Hepatocyte (in vitro differentiated cells): ENCODE measurements at regions not wholly inside any gene's neighbourhood (a gene's known extent, or its start where the extent isn't known, plus 50 kb on each side); places are given as distances from the start of the nearest gene placed in this dataset.
A peak's percentile ranks its signal among the peaks of the same experiment; 100 is the strongest.

Experiments used
- DNase-seq: peaks from one replicate; pipeline ENCODE4 v3.0.0-alpha.2; 2016; ENCODE audit warnings: low spot score
- H2AFZ ChIP-seq: fragments of 200-600 bp; sonication (generic); 2 replicates; pipeline ENCODE4 v1.6.0; 2016; ENCODE audit warnings: antibody characterized with exemption, mild to moderate bottlenecking
- H3K27ac ChIP-seq: fragments of 200-600 bp; sonication (generic); 2 replicates; pipeline ENCODE4 v1.5.1; 2016; ENCODE audit warnings: mild to moderate bottlenecking
- H3K27me3 ChIP-seq: fragments of 200-600 bp; sonication (generic); 2 replicates; pipeline ENCODE4 v1.6.1; 2016
- H3K36me3 ChIP-seq: fragments of 200-600 bp; sonication (generic); replicated peaks from 2 replicates; pipeline ENCODE4 v1.5.1; 2016; ENCODE audit warnings: low read depth; ENCODE audit not compliant: insufficient read depth
- H3K4me1 ChIP-seq: fragments of 200-600 bp; sonication (generic); 2 replicates; pipeline ENCODE4 v1.5.1; 2016; ENCODE audit warnings: mild to moderate bottlenecking, moderate library complexity; ENCODE audit not compliant: insufficient read depth
- H3K4me2 ChIP-seq: fragments of 200-600 bp; sonication (generic); 2 replicates; pipeline ENCODE4 v1.6.0; 2016
- H3K4me3 ChIP-seq: fragments of 200-600 bp; sonication (generic); 2 replicates; pipeline ENCODE4 v1.5.1; 2016; ENCODE audit warnings: mild to moderate bottlenecking
- H3K79me2 ChIP-seq: fragments of 200-600 bp; sonication (generic); 2 replicates; pipeline ENCODE4 v1.6.0; 2017; ENCODE audit warnings: mild to moderate bottlenecking
- H3K9me2 ChIP-seq: fragments of 200-600 bp; sonication (generic); replicated peaks from 2 replicates; pipeline ENCODE4 v1.6.0; 2017; ENCODE audit warnings: mild to moderate bottlenecking; ENCODE audit not compliant: insufficient read depth
- H3K9me3 ChIP-seq: fragments of 200-600 bp; sonication (generic); 2 replicates; pipeline ENCODE4 v1.5.1; 2016; ENCODE audit warnings: low read depth, mild to moderate bottlenecking
- H4K20me1 ChIP-seq: fragments of 200-600 bp; sonication (generic); 2 replicates; pipeline ENCODE4 v1.6.0; 2016; ENCODE audit warnings: mild to moderate bottlenecking; ENCODE audit not compliant: insufficient read depth, poor library complexity, severe bottlenecking
- EZH2 ChIP-seq: fragments of 200-600 bp; sonication (generic); IDR thresholded peaks from 2 replicates; pipeline ENCODE4 v1.6.1; 2016; ENCODE audit warnings: antibody characterized with exemption, mild to moderate bottlenecking, borderline replicate concordance
- EZH2phosphoT487 ChIP-seq: fragments of 200-600 bp; sonication (generic); IDR thresholded peaks from one replicate; pipeline ENCODE4 v1.6.1; 2018; ENCODE audit warnings: antibody characterized with exemption, mild to moderate bottlenecking, low read depth, moderate library complexity; ENCODE audit not compliant: unreplicated experiment, severe bottlenecking
- WGBS: methylation state at CpG from one replicate; pipeline ENCODE4 v1.1.6; 2016; ENCODE audit warnings: low lambda C conversion rate; ENCODE audit errors: missing lambda C conversion rate; 5-methylcytosine and 5-hydroxymethylcytosine counted together
- TF ChIP-seq, protein P1 (sequence below): fragments of 200-600 bp; sonication (generic); IDR thresholded peaks from 2 replicates; pipeline ENCODE4 v1.5.1; 2016; ENCODE audit warnings: antibody characterized with exemption, mild to moderate bottlenecking; ENCODE audit not compliant: poor library complexity

DNA sequence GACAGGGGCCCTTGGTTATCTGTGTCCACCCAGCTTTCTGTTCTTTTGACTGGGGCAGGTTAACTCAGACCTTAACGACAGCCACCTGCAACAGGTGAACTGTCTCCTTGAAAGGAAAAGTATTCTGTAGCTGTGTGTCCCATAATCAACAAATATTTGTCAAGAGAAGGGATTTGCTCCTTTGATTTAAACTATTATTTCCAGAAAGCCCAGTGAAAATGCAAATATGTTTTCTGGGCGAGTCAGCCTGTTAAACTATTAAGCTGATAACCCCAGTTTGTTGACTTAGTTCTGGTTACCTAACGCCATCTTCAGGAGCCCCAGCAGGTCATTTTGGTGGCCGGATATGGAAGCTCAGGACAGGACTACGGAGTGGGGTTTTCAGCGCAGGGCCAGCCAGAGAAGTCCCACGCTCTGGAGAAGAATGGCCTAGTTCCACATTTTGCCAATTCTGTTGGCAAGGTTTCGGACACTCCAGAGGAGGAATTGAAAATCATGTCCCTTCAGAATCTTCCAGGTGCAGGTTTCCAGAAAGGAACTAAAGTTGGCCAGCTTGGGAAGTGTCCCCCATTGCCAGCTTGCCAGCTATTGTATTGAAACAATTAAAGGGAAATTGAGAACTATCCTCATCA lies 54.5 kb downstream of the ADRA2A start:
- Histone ChIP-seq H4K20me1 (no peaks in the 10 kb centered on the region), H3K36me3 (no peaks in the 10 kb centered on the region), H3K9me3 (no peaks in the 10 kb centered on the region), H2AFZ (peak overlapping the region; percentile 5), H3K9me2 (no peaks in the 10 kb centered on the region), H3K27ac (no peak overlapping the region), H3K4me2 (peak overlapping the region; percentile 49), H3K4me3 (no peak overlapping the region), H3K4me1 (no peaks in the 10 kb centered on the region), H3K27me3 (peaks cover 23% of the 10 kb centered on the region), H3K79me2 (no peaks in the 10 kb centered on the region)
- 58% methylated on average over 8 of the region's 8 CpGs for WGBS
- peak; percentile 28 for DNase-seq
- TF ChIP-seq EZH2 = no peak
- peak; percentile 99 for TF ChIP-seq EZH2phosphoT487
- TF ChIP-seq, protein P1, sequence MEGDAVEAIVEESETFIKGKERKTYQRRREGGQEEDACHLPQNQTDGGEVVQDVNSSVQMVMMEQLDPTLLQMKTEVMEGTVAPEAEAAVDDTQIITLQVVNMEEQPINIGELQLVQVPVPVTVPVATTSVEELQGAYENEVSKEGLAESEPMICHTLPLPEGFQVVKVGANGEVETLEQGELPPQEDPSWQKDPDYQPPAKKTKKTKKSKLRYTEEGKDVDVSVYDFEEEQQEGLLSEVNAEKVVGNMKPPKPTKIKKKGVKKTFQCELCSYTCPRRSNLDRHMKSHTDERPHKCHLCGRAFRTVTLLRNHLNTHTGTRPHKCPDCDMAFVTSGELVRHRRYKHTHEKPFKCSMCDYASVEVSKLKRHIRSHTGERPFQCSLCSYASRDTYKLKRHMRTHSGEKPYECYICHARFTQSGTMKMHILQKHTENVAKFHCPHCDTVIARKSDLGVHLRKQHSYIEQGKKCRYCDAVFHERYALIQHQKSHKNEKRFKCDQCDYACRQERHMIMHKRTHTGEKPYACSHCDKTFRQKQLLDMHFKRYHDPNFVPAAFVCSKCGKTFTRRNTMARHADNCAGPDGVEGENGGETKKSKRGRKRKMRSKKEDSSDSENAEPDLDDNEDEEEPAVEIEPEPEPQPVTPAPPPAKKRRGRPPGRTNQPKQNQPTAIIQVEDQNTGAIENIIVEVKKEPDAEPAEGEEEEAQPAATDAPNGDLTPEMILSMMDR = no peak

- Histone ChIP-seq H3K27ac (no peak overlapping the region), H3K4me2 (no peak overlapping the region), H3K4me3 (no peak overlapping the region), H3K36me3 (no peaks in the 10 kb centered on the region), H2AFZ (no peak overlapping the region), H3K4me1 (no peaks in the 10 kb centered on the region), H3K79me2 (no peaks in the 10 kb centered on the region), H3K27me3 (peaks cover 13% of the 10 kb centered on the region), H3K9me3 (no peaks in the 10 kb centered on the region), H3K9me2 (no peaks in the 10 kb centered on the region), H4K20me1 (no peaks in the 10 kb centered on the region)
- 22% methylated on average over 6 of the region's 6 CpGs for WGBS
- TF ChIP-seq, protein P1 = no peak
- TF ChIP-seq EZH2 (no peak), EZH2phosphoT487 (no peak)
- DNase-seq = no peak
Measured at GRCh38 chr10:111137007-111137406, 60.2 kb downstream of the ADRA2A start.

- H3K9me3 ChIP-seq = no peaks in the 10 kb centered on the region
- no peaks in the 10 kb centered on the region for H3K4me1 ChIP-seq
- H3K27me3 ChIP-seq = peaks cover 11% of the 10 kb centered on the region
- TF ChIP-seq EZH2 (no peak), EZH2phosphoT487 (no peak)
- TF ChIP-seq, protein P1 = no peak
- WGBS = 48% methylated on average over 4 of the region's 4 CpGs
- H3K4me3 ChIP-seq = no peak overlapping the region
- DNase-seq = no peak
- no peak overlapping the region for H3K27ac ChIP-seq
- no peaks in the 10 kb centered on the region for H4K20me1 ChIP-seq
- no peaks in the 10 kb centered on the region for H3K79me2 ChIP-seq
- no peaks in the 10 kb centered on the region for H3K36me3 ChIP-seq
- H2AFZ ChIP-seq = no peak overlapping the region
- H3K9me2 ChIP-seq = no peaks in the 10 kb centered on the region
- no peak overlapping the region for H3K4me2 ChIP-seq
Measured at GRCh38 chr10:111137587-111137986, 60.8 kb downstream of the ADRA2A start.

GRCh38 chr10:111138544-111138943 lies 61.7 kb downstream of the ADRA2A start:
- no peaks in the 10 kb centered on the region for H3K9me3 ChIP-seq
- no peaks in the 10 kb centered on the region for H3K36me3 ChIP-seq
- H4K20me1 ChIP-seq = no peaks in the 10 kb centered on the region
- no peak overlapping the region for H3K4me2 ChIP-seq
- TF ChIP-seq EZH2 (no peak), EZH2phosphoT487 (no peak)
- TF ChIP-seq, protein P1 = no peak
- H3K79me2 ChIP-seq = no peaks in the 10 kb centered on the region
- H3K27ac ChIP-seq = no peak overlapping the region
- DNase-seq = no peak
- no peaks in the 10 kb centered on the region for H3K9me2 ChIP-seq
- 94% methylated on average over 7 of the region's 7 CpGs for WGBS
- H2AFZ ChIP-seq = no peak overlapping the region
- no peaks in the 10 kb centered on the region for H3K4me1 ChIP-seq
- peaks cover 7% of the 10 kb centered on the region for H3K27me3 ChIP-seq
- no peak overlapping the region for H3K4me3 ChIP-seq
